Activated CD8-positive, alpha-beta memory T cell treated with anti-CD3 and anti-CD28 coated beads for 4 hours (primary cell): ENCODE measurements at regions not wholly inside any gene's neighbourhood (a gene's known extent, or its start where the extent isn't known, plus 50 kb on each side); places are given as distances from the start of the nearest gene placed in this dataset.

Source experiments
- DNase-seq, 2 donors: peaks; one replicate each; pipeline ENCODE4 v3.0.0-alpha.2; 2020; ENCODE audit warnings: low read depth in 2 of 2

GRCh38 chr15:39205081-39205480, 375.8 kb upstream of the THBS1 start:
- DNase-seq: no peak

- no peak for DNase-seq
Measured at GRCh38 chr15:39205506-39206371, 375.1 kb upstream of the THBS1 start.

DNA sequence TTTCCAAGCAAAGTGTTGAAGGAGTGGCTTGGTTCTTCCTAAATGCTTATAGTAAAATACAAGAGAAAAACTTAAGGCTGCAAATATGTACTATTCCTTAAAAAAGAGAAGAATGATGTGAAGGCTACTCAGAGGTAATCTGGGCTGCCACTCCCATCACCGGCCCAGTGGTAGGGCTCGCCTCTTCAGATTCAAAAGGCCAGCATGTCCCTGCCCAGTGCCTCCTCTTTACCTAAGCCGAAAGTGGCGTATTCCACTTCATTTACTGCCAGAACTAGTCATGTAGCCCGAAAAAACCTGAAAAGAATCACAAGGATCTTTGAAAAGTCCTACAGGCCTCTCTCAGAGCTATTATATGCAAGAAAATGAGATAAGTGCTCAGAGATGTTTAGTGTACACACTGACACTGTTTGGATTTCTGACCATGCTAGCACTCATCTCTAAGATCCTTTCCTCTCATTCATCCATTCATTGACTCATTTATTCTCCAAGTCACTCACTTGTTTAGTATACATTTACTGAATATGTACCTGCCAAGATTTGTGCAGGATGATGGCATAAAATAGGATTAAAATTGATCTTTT, 373.3 kb upstream of the THBS1 start:
- DNase-seq: no peak

- DNase-seq: no peak
Measured at GRCh38 chr15:39208187-39208586, 372.7 kb upstream of the THBS1 start.

DNA sequence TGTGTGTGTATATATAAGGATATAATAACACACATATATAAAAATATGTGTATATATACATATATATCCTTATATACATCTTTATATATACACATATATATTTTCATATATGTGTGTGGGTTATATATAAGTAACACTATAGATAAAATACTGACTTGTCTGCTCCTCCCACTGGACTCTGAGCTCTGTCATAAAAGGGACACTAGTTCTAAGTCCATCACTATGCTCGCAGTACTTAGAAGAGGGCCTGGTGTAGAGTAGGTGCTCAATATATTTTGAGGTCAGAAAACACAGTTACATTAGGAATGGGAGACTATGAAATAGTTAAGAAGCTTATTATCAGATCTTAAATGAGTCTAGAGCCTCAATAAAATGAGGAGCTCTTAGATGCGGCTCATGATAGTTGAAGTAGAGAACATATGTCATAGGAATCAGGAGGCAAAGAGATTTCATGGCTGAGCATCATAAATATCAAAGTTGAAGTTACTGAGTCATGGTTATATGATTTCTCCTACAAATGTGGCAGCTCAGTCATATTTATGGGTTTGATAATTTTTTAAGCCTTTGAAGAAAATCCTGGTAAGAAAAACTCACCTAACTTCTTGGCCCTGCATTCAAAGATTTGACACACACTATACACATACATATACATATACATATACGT, 371.2 kb upstream of the THBS1 start:
- DNase-seq: no peak

DNA sequence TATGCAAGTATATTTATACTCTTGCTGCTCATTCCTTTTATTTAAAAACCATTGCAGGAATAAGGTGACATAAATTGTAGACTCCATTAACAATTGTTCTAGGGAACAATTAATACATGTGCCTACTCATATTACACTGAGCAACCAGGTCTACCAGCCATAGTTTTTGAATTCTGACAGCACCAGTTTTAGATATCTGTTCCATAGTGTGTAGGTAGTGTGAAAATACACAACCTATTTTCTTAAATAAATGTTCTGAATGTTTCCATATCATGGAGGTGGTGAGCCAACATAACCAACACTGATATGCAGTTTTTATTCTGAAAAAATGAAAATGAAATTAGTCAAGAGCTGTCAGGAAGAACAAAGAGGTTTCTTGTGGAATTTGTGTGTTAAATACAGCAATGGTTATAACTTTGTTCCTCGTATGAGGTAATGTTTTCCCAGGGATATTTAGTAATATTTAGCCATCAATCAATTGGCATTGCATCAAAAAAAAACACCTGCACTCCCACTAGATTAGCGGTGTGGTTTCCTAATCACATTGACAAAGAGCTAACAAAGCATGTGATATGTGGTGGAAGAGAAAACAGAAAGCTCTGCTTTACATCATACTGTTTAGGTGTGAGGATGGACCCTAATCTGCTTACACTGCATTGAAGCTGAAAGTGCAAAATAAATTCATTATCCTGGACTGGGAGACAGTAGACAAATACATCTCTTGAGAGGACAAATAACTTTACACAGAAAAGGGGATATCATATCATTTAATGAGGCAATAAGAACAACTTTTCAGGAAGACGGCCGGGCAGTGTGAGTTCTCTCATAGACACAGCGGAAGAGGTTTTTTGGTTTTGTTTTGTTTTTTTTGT, 369.5 kb upstream of the THBS1 start:
- no peak for DNase-seq

GRCh38 chr15:39213385-39213840, 367.5 kb upstream of the THBS1 start:
- no peak for DNase-seq

GRCh38 chr15:39215015-39215414, 365.9 kb upstream of the THBS1 start:
- no peak for DNase-seq

DNA sequence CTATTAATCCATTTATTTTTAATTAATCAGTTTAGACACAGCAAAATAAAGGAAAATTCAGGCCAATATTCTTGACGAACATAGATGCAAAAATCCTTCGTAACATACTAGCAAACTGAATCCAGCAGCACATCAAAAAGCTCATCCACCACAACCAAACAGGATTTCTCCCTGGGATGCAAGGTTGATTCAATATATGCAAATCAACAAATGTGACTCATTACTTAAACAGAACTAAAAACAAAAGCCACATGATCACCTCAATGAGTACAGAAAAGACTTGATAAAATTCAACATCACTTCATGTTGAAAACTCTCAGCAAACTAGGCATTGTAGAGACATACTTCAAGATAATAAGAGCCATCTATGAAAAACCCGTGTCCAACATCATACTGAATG, 364.1 kb upstream of the THBS1 start:
- DNase-seq: no peak

DNA sequence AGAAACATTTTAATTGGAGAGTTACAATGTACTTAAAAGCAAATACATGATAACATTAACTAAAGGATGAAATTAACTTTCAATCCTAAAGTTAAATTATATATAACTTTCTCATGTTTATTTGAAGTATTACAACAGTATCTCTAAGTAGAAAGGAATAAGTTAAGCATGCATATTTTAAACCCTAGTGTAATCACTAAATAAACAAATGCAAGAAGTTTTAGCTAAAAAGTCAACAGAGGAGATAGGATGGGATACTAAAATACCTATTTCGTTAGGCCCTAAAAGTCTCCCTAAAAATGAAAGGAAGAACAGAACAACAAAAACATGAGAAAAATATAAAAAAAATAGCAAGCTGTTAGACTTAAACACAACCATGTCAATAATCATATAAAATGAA, 361.3 kb upstream of the THBS1 start:
- no peak for DNase-seq

GRCh38 chr15:39226169-39226937, 354.5 kb upstream of the THBS1 start:
- no peak for DNase-seq

DNA sequence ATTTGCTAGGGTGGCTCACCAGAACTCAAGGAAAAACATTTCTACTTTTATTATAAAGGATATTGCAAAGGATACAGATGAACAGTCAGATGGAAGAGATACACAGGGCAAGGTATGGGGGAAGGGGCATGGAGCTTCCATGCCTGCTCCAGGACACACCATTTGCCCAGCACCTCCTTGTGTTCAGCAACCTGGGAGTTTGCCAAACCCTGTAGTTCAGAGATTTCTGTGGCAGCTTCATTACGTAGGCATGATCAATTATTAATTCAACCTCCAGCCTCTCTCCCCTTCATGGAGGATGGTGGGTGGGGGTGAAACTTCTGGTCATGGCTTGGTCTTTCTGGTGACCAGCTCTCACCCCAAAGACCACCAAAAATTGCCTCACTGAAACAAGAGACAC, 353.9 kb upstream of the THBS1 start:
- no peak for DNase-seq

- DNase-seq: no peak
Measured at GRCh38 chr15:39228889-39229288, 352.0 kb upstream of the THBS1 start.

DNA sequence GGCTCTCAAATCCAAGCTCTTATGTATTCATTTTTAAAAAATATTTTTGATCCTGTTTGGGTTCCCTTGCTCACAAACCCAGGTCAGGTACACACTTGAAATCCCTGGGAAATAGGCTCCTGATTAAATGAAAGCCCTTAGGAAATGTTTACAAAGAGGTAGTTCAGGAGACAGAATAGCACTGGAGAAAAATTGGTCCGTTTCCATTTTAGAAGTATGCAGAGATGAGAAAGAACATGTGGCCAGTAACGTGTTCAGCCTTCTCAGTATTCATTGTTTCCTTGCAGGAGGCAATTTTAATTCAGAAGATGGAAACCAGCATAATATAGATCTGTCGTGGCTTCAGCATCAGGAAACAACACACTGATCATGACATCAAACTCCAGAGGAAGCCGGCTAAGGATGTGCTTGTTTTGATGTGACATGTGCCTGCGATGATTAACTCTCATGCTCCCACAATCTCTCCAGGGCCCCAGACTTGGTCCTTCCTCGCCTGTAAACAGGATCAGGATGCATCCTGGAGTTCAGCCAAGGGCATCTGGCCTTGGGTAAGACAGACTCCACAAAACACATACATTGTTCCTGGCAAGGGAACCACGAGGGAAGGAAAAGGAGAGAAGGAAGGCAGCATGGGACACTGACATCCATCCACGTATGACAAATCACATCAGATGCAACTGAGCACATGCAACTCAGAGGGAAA, 350.5 kb upstream of the THBS1 start:
- DNase-seq: no peak

- DNase-seq: no peak
Measured at GRCh38 chr15:39230908-39231285, 350.0 kb upstream of the THBS1 start.

- no peak for DNase-seq
Measured at GRCh38 chr15:39232512-39232911, 348.4 kb upstream of the THBS1 start.

GRCh38 chr15:39235084-39235795, 345.6 kb upstream of the THBS1 start:
- no peak for DNase-seq

DNA sequence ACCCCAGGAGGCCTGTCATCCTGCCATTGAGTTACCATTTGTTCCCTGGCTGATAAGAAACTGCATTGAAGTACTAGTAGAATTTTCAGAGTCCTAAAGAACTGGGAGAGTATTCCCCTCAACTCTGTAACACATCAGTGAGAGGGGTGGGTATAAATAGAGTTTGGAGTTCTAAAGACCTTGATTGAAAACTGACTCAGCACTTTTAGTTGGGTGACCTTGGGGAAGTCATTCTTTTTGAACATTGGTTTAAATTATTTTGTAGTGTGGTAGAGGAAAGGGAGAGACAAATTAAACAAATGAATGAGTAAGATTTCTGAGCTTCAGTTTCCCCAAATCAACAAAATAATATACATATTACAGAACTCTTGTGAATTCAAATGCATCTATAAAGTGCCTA, 344.5 kb upstream of the THBS1 start:
- no peak for DNase-seq

DNA sequence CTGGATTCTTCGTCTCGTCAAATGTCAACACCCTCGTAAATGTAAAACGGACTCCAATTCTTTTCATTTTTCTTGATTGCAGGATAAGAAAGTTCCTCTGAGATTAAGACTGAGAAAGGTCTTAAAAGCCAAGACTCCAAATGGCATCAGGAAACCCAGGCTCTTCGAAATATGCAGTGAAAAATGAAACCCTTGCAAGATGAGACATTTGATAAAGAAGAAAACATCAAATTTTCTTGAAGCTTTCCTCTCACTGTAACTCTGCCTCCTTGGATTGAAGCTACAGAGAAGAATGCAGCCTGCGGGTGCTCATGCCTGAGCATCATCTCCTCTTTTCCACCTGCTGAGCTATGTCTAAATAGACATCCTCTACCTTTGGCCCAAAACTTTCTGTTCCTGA, 342.4 kb upstream of the THBS1 start:
- no peak for DNase-seq

GRCh38 chr15:39239562-39239961, 341.3 kb upstream of the THBS1 start:
- no peak for DNase-seq
